ENCODE measurements at regions not wholly inside any gene's neighbourhood (a gene's known extent, or its start where the extent isn't known, plus 50 kb on each side); places are given as distances from the start of the nearest gene placed in this dataset.

- Histone ChIP-seq H3K9me3 (replicated peaks) (no peaks in the 10 kb centered on the region), H3K4me3 (no peak overlapping the region), H3K36me3 (no peaks in the 10 kb centered on the region), H3K27me3 (ENCODE audit: low read depth) (no peaks in the 10 kb centered on the region), H3K27ac (replicated peaks) (no peak overlapping the region), H3K4me1 (no peaks in the 10 kb centered on the region)
- intact Hi-C loops (cut with micrococcal nuclease): no loop called here
- no peak for TF ChIP-seq CTCF (IDR thresholded peaks at IDR 0.05; ENCODE audit: borderline replicate concordance)
- DNase-seq: no peak
Observed at GRCh38 chrX:125378205-125378604, 58.5 kb downstream of the TEX13C start.

- Histone ChIP-seq H3K27me3 (ENCODE audit: low read depth) (no peaks in the 10 kb centered on the region), H3K36me3 (no peaks in the 10 kb centered on the region), H3K4me3 (no peak overlapping the region), H3K9me3 (replicated peaks) (no peaks in the 10 kb centered on the region), H3K4me1 (no peaks in the 10 kb centered on the region), H3K27ac (replicated peaks) (no peak overlapping the region)
- no peak for DNase-seq
- intact Hi-C loops (cut with micrococcal nuclease): no loop called here
- TF ChIP-seq CTCF (IDR thresholded peaks at IDR 0.05; ENCODE audit: borderline replicate concordance): no peak
Observed at GRCh38 chrX:125378770-125379169, 59.1 kb downstream of the TEX13C start.

- Histone ChIP-seq H3K27ac (replicated peaks) (no peak overlapping the region), H3K27me3 (ENCODE audit: low read depth) (no peaks in the 10 kb centered on the region), H3K9me3 (replicated peaks) (no peaks in the 10 kb centered on the region), H3K36me3 (no peaks in the 10 kb centered on the region), H3K4me1 (no peaks in the 10 kb centered on the region), H3K4me3 (no peak overlapping the region)
- DNase-seq: no peak
- no peak for TF ChIP-seq CTCF (IDR thresholded peaks at IDR 0.05; ENCODE audit: borderline replicate concordance)
- intact Hi-C loops (cut with micrococcal nuclease): no loop called here
Observed at GRCh38 chrX:125382148-125382628, 62.5 kb downstream of the TEX13C start.

- H3K27me3 ChIP-seq (ENCODE audit: low read depth): no peaks in the 10 kb centered on the region
- no peak overlapping the region for H3K4me3 ChIP-seq
- H3K36me3 ChIP-seq: no peaks in the 10 kb centered on the region
- TF ChIP-seq CTCF (IDR thresholded peaks at IDR 0.05; ENCODE audit: borderline replicate concordance): no peak
- DNase-seq: no peak
- H3K27ac ChIP-seq (replicated peaks): no peak overlapping the region
- H3K4me1 ChIP-seq: no peaks in the 10 kb centered on the region
- no peaks in the 10 kb centered on the region for H3K9me3 ChIP-seq (replicated peaks)
- intact Hi-C loops (cut with micrococcal nuclease): no loop called here
Observed at GRCh38 chrX:125382889-125383288, 63.2 kb downstream of the TEX13C start.

GRCh38 chrX:125384867-125385266, 65.2 kb downstream of the TEX13C start:
- no peaks in the 10 kb centered on the region for H3K27me3 ChIP-seq (ENCODE audit: low read depth)
- intact Hi-C loops (cut with micrococcal nuclease): no loop called here
- no peaks in the 10 kb centered on the region for H3K4me1 ChIP-seq
- H3K9me3 ChIP-seq (replicated peaks): no peaks in the 10 kb centered on the region
- no peaks in the 10 kb centered on the region for H3K36me3 ChIP-seq
- no peak for TF ChIP-seq CTCF (IDR thresholded peaks at IDR 0.05; ENCODE audit: borderline replicate concordance)
- H3K4me3 ChIP-seq: no peak overlapping the region
- no peak for DNase-seq
- no peak overlapping the region for H3K27ac ChIP-seq (replicated peaks)

GRCh38 chrX:125387945-125388344, 68.3 kb downstream of the TEX13C start:
- H3K9me3 ChIP-seq (replicated peaks): no peaks in the 10 kb centered on the region
- no peaks in the 10 kb centered on the region for H3K27me3 ChIP-seq (ENCODE audit: low read depth)
- no peaks in the 10 kb centered on the region for H3K4me1 ChIP-seq
- no peaks in the 10 kb centered on the region for H3K36me3 ChIP-seq
- no peak overlapping the region for H3K27ac ChIP-seq (replicated peaks)
- intact Hi-C loops (cut with micrococcal nuclease): no loop called here
- no peak overlapping the region for H3K4me3 ChIP-seq
- no peak for TF ChIP-seq CTCF (IDR thresholded peaks at IDR 0.05; ENCODE audit: borderline replicate concordance)
- DNase-seq: no peak
